HG03469 (cell line): ENCODE measurements at regions not wholly inside any gene's neighbourhood (a gene's known extent, or its start where the extent isn't known, plus 50 kb on each side); places are given as distances from the start of the nearest gene placed in this dataset.

Experiments
- ATAC-seq: cut with Tn5 transposase; IDR thresholded peaks from one replicate; pipeline ENCODE4 v1.9.1; 2021; ENCODE audit warnings: mild to moderate bottlenecking, moderate library complexity, moderate number of reproducible peaks; ENCODE audit not compliant: unreplicated experiment

- ATAC-seq, result no peak
Measured at GRCh38 chr1:63169057-63169456, 153.3 kb upstream of the FOXD3 start.

GRCh38 chr1:63173161-63173560, 149.2 kb upstream of the FOXD3 start:
- ATAC-seq, result no peak

GRCh38 chr1:63189677-63190076, 132.7 kb upstream of the FOXD3 start:
- no peak for ATAC-seq

- ATAC-seq, result no peak
Measured at GRCh38 chr1:63190171-63190570, 132.2 kb upstream of the FOXD3 start.

GRCh38 chr1:63198871-63199394, 123.4 kb upstream of the FOXD3 start:
- ATAC-seq, result no peak

GRCh38 chr1:63199706-63200335, 122.5 kb upstream of the FOXD3 start:
- ATAC-seq, result no peak

GRCh38 chr1:63200676-63201075, 121.7 kb upstream of the FOXD3 start:
- no peak for ATAC-seq

GRCh38 chr1:63203641-63204040, 118.7 kb upstream of the FOXD3 start:
- ATAC-seq, result no peak

GRCh38 chr1:63205776-63206175, 116.6 kb upstream of the FOXD3 start:
- ATAC-seq, result no peak

GRCh38 chr1:63214553-63214952, 107.8 kb upstream of the FOXD3 start:
- no peak for ATAC-seq

GRCh38 chr1:63223426-63223825, 98.9 kb upstream of the FOXD3 start:
- no peak for ATAC-seq

- no peak for ATAC-seq
Measured at GRCh38 chr1:63230722-63231121, 91.6 kb upstream of the FOXD3 start.

GRCh38 chr1:63238721-63239120, 83.6 kb upstream of the FOXD3 start:
- no peak for ATAC-seq

GRCh38 chr1:63245186-63245585, 77.2 kb upstream of the FOXD3 start:
- ATAC-seq, result no peak

GRCh38 chr1:63248216-63248615, 74.2 kb upstream of the FOXD3 start:
- ATAC-seq, result no peak

- no peak for ATAC-seq
Measured at GRCh38 chr1:63255153-63255552, 67.2 kb upstream of the FOXD3 start.

GRCh38 chr1:63261736-63262458, 60.5 kb upstream of the FOXD3 start:
- ATAC-seq, result no peak

- ATAC-seq, result no peak
Measured at GRCh38 chr1:63262459-63262770, 60.0 kb upstream of the FOXD3 start.

- ATAC-seq, result no peak
Measured at GRCh38 chr1:63264161-63264560, 58.2 kb upstream of the FOXD3 start.

- ATAC-seq, result no peak
Measured at GRCh38 chr1:63266857-63267256, 55.5 kb upstream of the FOXD3 start.

GRCh38 chr1:63268876-63269275, 53.5 kb upstream of the FOXD3 start:
- ATAC-seq, result no peak

GRCh38 chr1:63269571-63269970, 52.8 kb upstream of the FOXD3 start:
- no peak for ATAC-seq
